Neural cell (in vitro differentiated cells): ENCODE measurements at regions not wholly inside any gene's neighbourhood (a gene's known extent, or its start where the extent isn't known, plus 50 kb on each side); places are given as distances from the start of the nearest gene placed in this dataset.

Experiments used
- H2AFZ ChIP-seq: fragments of 200-600, 300-800 bp; sonication (generic), shearing (Covaris generic); 2 replicates; pipeline ENCODE4 v1.6.0; 2014; ENCODE audit warnings: low read depth, mild to moderate bottlenecking, antibody characterized with exemption, low read length, moderate library complexity
- H3F3A ChIP-seq: fragments of 200-600 bp; shearing (Covaris generic); 2 replicates; pipeline ENCODE4 v1.6.1; 2016; ENCODE audit warnings: mild to moderate bottlenecking, moderate library complexity, mixed read lengths, antibody characterized with exemption, low read length; ENCODE audit not compliant: insufficient read depth, poor library complexity, severe bottlenecking
- H3K27ac ChIP-seq: fragments of 200-600, 300-800 bp; sonication (generic), shearing (Covaris generic); 2 replicates; pipeline ENCODE4 v1.5.1; 2014; ENCODE audit warnings: mild to moderate bottlenecking, low read length, moderate library complexity
- H3K27me3 ChIP-seq: fragments of 300-800, 200-600 bp; sonication (generic), shearing (Covaris generic); 2 replicates; pipeline ENCODE4 v1.6.0; 2014; ENCODE audit warnings: mild to moderate bottlenecking, low read depth, low read length, moderate library complexity; ENCODE audit not compliant: insufficient read depth
- H3K36me3 ChIP-seq: fragments of 300-800, 200-600 bp; sonication (generic), shearing (Covaris generic); 2 replicates; pipeline ENCODE4 v1.5.1; 2014; ENCODE audit warnings: mild to moderate bottlenecking, antibody characterized with exemption, low read length, moderate library complexity; ENCODE audit not compliant: insufficient read depth
- H3K4me2 ChIP-seq: fragments of 300-800, 200-600 bp; sonication (generic), shearing (Covaris generic); 2 replicates; pipeline ENCODE4 v1.6.0; 2014; ENCODE audit warnings: mild to moderate bottlenecking, low read length
- H3K4me3 ChIP-seq: fragments of 300-800, 200-600 bp; sonication (generic), shearing (Covaris generic); 2 replicates; pipeline ENCODE4 v1.5.1; 2014; ENCODE audit warnings: mild to moderate bottlenecking, low read length, moderate library complexity
- H3K79me2 ChIP-seq: fragments of 200-600 bp; shearing (Covaris generic); replicated peaks from 2 replicates; pipeline ENCODE4 v1.6.0; 2014; ENCODE audit warnings: mild to moderate bottlenecking, low read length, moderate library complexity; ENCODE audit not compliant: insufficient read depth
- H3K9ac ChIP-seq: fragments of 300-800, 200-600 bp; sonication (generic), shearing (Covaris generic); 2 replicates; pipeline ENCODE4 v1.6.1; 2016; ENCODE audit warnings: mild to moderate bottlenecking, low read length, mixed read lengths
- H3K9me2 ChIP-seq: fragments of 200-600 bp; shearing (Covaris generic); 2 replicates; pipeline ENCODE4 v1.6.1; 2016; ENCODE audit warnings: mild to moderate bottlenecking, low read length, mixed read lengths; ENCODE audit not compliant: insufficient read depth
- H3K9me3 ChIP-seq: fragments of 200-600, 300-800 bp; sonication (generic), shearing (Covaris generic); 2 replicates; pipeline ENCODE4 v1.6.1; 2016; ENCODE audit warnings: mild to moderate bottlenecking, mixed run types, low read length, moderate library complexity, mixed read lengths
- H4K20me1 ChIP-seq: fragments of 200-600 bp; shearing (Covaris generic); 2 replicates; pipeline ENCODE4 v1.6.1; 2016; ENCODE audit warnings: mild to moderate bottlenecking, mixed run types; ENCODE audit not compliant: insufficient read depth
- CTCF ChIP-seq: fragments of 450-650 bp; IDR thresholded peaks from 2 replicates; pipeline ENCODE4 v1.5.1; 2014; ENCODE audit warnings: antibody characterized with exemption, mild to moderate bottlenecking, moderate library complexity; ENCODE audit not compliant: poor library complexity, severe bottlenecking
- EP300 ChIP-seq: fragments of 450-650 bp; conservative IDR thresholded peaks from 2 replicates; pipeline ENCODE4 v1.6.1; 2014; ENCODE audit warnings: antibody characterized with exemption, mild to moderate bottlenecking, moderate library complexity; ENCODE audit not compliant: poor library complexity, severe bottlenecking
- EZH2 ChIP-seq: fragments of 200-600, 300-800 bp; shearing (Covaris generic), sonication (generic); IDR thresholded peaks from 2 replicates; pipeline ENCODE4 v1.6.1; 2014; ENCODE audit warnings: antibody characterized with exemption, low read length, borderline replicate concordance, mild to moderate bottlenecking; ENCODE audit not compliant: insufficient read depth, poor library complexity, severe bottlenecking
- MXI1 ChIP-seq: fragments of 450-650 bp; conservative IDR thresholded peaks from 2 replicates; pipeline ENCODE4 v1.6.1; 2014; ENCODE audit warnings: antibody characterized with exemption, mild to moderate bottlenecking; ENCODE audit not compliant: poor library complexity, severe bottlenecking
- POLR2AphosphoS5 ChIP-seq: IDR thresholded peaks from 2 replicates; pipeline ENCODE4 v1.6.1; 2012
- RAD21 ChIP-seq: fragments of 450-650 bp; conservative IDR thresholded peaks from 2 replicates; pipeline ENCODE4 v1.6.1; 2014; ENCODE audit warnings: antibody characterized with exemption, mild to moderate bottlenecking, moderate library complexity
- SMC3 ChIP-seq: fragments of 450-650 bp; conservative IDR thresholded peaks from 2 replicates; pipeline ENCODE4 v1.6.1; 2014; ENCODE audit warnings: antibody characterized with exemption, mild to moderate bottlenecking, moderate library complexity; ENCODE audit not compliant: poor library complexity
- TAF1 ChIP-seq: IDR thresholded peaks from 2 replicates; pipeline ENCODE4 v1.6.1; 2012; ENCODE audit warnings: low read depth
- TF ChIP-seq, protein P1 (sequence below): IDR thresholded peaks from 2 replicates; pipeline ENCODE4 v1.6.1; 2012; ENCODE audit warnings: borderline replicate concordance

DNA sequence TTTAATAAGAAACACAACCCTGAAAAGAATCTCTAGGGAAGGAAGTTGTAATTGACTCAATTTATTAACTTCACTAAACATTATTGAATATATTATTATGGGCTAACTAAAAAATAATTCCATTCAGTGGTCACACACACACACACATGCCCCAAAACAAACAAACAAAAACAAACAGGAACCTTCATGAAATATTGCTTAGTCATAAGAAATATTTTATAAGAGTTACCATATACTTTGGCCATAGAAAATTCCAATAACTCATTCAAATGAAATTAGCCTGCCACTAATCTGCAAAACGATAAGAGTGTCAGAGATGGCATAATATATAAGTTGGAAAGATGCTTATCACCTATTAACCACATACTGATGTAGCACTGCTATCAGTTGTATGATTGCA is 268.4 kb upstream of the AMIGO2 start:
- no peak overlapping the region for H3K9ac ChIP-seq
- no peak overlapping the region for H3K4me3 ChIP-seq
- no peaks in the 10 kb centered on the region for H3K36me3 ChIP-seq
- no peaks in the 10 kb centered on the region for H3K9me2 ChIP-seq
- no peaks in the 10 kb centered on the region for H3K9me3 ChIP-seq
- TF ChIP-seq CTCF, result no peak
- TF ChIP-seq, protein P1, sequence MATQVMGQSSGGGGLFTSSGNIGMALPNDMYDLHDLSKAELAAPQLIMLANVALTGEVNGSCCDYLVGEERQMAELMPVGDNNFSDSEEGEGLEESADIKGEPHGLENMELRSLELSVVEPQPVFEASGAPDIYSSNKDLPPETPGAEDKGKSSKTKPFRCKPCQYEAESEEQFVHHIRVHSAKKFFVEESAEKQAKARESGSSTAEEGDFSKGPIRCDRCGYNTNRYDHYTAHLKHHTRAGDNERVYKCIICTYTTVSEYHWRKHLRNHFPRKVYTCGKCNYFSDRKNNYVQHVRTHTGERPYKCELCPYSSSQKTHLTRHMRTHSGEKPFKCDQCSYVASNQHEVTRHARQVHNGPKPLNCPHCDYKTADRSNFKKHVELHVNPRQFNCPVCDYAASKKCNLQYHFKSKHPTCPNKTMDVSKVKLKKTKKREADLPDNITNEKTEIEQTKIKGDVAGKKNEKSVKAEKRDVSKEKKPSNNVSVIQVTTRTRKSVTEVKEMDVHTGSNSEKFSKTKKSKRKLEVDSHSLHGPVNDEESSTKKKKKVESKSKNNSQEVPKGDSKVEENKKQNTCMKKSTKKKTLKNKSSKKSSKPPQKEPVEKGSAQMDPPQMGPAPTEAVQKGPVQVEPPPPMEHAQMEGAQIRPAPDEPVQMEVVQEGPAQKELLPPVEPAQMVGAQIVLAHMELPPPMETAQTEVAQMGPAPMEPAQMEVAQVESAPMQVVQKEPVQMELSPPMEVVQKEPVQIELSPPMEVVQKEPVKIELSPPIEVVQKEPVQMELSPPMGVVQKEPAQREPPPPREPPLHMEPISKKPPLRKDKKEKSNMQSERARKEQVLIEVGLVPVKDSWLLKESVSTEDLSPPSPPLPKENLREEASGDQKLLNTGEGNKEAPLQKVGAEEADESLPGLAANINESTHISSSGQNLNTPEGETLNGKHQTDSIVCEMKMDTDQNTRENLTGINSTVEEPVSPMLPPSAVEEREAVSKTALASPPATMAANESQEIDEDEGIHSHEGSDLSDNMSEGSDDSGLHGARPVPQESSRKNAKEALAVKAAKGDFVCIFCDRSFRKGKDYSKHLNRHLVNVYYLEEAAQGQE, result no peak
- TF ChIP-seq TAF1, result no peak
- TF ChIP-seq RAD21, result no peak
- TF ChIP-seq SMC3, result no peak
- TF ChIP-seq POLR2AphosphoS5, result no peak
- H4K20me1 ChIP-seq, result no peaks in the 10 kb centered on the region
- H3K4me2 ChIP-seq, result no peak overlapping the region
- H2AFZ ChIP-seq, result no peak overlapping the region
- H3K27ac ChIP-seq, result no peak overlapping the region
- no peaks in the 10 kb centered on the region for H3K79me2 ChIP-seq
- H3F3A ChIP-seq, result no peaks in the 10 kb centered on the region
- no peaks in the 10 kb centered on the region for H3K27me3 ChIP-seq

DNA sequence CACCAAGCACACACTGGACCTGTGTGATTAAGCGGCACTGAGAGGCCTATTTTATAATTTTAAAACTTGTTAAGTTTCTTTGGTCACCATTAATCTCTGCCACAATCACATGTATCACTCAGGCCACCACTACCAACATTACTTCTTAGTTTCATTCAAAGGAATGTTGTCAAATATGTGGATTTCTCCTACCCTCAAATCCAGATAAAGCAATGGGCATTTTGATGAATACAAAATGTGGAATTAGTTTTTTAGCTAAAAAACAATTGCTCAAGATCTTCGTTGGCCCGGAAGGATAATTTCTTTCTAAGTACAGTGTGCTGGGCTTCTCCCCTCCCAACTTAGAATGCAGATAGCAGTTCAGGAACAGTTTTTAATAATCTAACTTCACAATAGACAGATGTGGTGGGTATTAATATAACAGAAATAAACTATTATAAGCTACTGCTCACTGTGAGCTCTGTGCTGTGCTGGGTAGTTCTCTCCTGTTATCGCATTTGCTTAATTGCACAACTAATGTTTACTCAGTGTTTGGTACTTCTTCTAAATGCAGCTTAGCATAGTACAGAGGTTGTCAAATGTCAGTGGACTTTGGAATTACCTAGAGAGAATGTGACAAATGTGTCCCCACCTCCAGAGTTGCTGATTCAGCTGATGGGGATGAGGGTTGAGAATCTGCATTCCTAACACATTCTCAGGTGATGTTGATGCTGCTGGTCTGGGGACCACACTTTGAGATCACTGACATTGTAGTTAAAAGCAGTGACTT is 266.7 kb upstream of the AMIGO2 start:
- H3F3A ChIP-seq, result no peaks in the 10 kb centered on the region
- no peak overlapping the region for H3K27ac ChIP-seq
- H3K9ac ChIP-seq, result no peak overlapping the region
- no peaks in the 10 kb centered on the region for H3K9me3 ChIP-seq
- H3K79me2 ChIP-seq, result no peaks in the 10 kb centered on the region
- H3K36me3 ChIP-seq, result no peaks in the 10 kb centered on the region
- no peaks in the 10 kb centered on the region for H3K27me3 ChIP-seq
- no peaks in the 10 kb centered on the region for H4K20me1 ChIP-seq
- H3K4me2 ChIP-seq, result no peak overlapping the region
- no peak for TF ChIP-seq CTCF
- no peak for TF ChIP-seq MXI1
- no peak for TF ChIP-seq EZH2
- no peak for TF ChIP-seq POLR2AphosphoS5
- no peak for TF ChIP-seq TAF1
- TF ChIP-seq, protein P1, result no peak
- TF ChIP-seq RAD21, result no peak
- TF ChIP-seq EP300, result no peak
- TF ChIP-seq SMC3, result no peak
- H3K9me2 ChIP-seq, result no peaks in the 10 kb centered on the region
- H3K4me3 ChIP-seq, result no peak overlapping the region
- no peak overlapping the region for H2AFZ ChIP-seq
